Endothelial cell of umbilical vein (primary cell): ENCODE measurements at regions not wholly inside any gene's neighbourhood (a gene's known extent, or its start where the extent isn't known, plus 50 kb on each side); places are given as distances from the start of the nearest gene placed in this dataset.

Experiments used
- EZH2 ChIP-seq: IDR thresholded peaks from 2 replicates; pipeline ENCODE4 v1.6.1; 2012; ENCODE audit warnings: borderline replicate concordance, low read depth, mild to moderate bottlenecking, moderate library complexity, low read length, inconsistent platforms; ENCODE audit not compliant: severe bottlenecking
- FOS ChIP-seq: IDR thresholded peaks from 2 replicates; pipeline ENCODE4 v1.6.1; 2011; ENCODE audit warnings: mild to moderate bottlenecking, low read length, moderate library complexity, borderline replicate concordance; ENCODE audit not compliant: insufficient read depth
- JUN ChIP-seq: IDR thresholded peaks from 2 replicates; pipeline ENCODE4 v1.6.1; 2011; ENCODE audit warnings: borderline replicate concordance, low read depth; ENCODE audit not compliant: insufficient read length, insufficient read depth
- MYC ChIP-seq: IDR thresholded peaks from one replicate; pipeline ENCODE4 v1.6.1; 2011; ENCODE audit warnings: mild to moderate bottlenecking, low read depth, low read length
- POLR2A ChIP-seq: IDR thresholded peaks from 2 replicates; pipeline ENCODE4 v1.6.1; 2012; ENCODE audit warnings: low read depth, mild to moderate bottlenecking, control low read depth, low read length
- POLR2AphosphoS5 ChIP-seq: IDR thresholded peaks from 2 replicates; pipeline ENCODE4 v1.6.1; 2012; ENCODE audit warnings: low read depth, mild to moderate bottlenecking, control low read depth, low read length, moderate library complexity; ENCODE audit not compliant: insufficient read depth
- TF ChIP-seq, protein P1 (sequence below), 2 donors: IDR thresholded peaks; 1 replicate in 1 of 2; 2 replicates in 1 of 2; pipeline ENCODE4 v1.5.1; 2011; ENCODE audit warnings: low read length in 2 of 2, mild to moderate bottlenecking in 2 of 2, moderate library complexity in 2 of 2, control low read depth in 1 of 2, inconsistent platforms in 1 of 2, low read depth in 1 of 2; ENCODE audit not compliant: insufficient read depth in 1 of 2; ENCODE audit errors: extremely low read depth in 1 of 2
- TF ChIP-seq, protein P2 (sequence below): IDR thresholded peaks from 2 replicates; pipeline ENCODE4 v1.6.1; 2011; ENCODE audit not compliant: insufficient read depth, insufficient read length

DNA sequence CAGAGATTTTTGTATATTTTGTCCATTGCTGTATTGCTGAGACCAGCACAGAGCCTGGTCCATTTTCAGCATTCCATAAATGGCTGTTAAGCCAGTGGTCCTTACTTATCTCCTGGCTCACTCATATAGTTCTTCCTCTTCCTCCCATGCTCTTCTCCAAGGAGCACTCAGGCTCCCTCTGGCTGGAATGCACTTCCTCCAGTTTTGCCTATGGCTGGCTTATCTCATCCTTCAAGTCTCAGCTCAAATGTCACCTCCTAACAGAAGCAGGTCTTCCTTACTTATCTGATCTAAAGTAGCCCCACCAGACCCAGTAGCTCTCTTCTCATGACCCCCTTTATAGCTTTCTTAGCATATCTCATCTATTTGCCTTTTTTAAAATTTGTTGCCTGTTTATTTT lies 146.9 kb downstream of the SLC30A10 start:
- TF ChIP-seq, protein P1, sequence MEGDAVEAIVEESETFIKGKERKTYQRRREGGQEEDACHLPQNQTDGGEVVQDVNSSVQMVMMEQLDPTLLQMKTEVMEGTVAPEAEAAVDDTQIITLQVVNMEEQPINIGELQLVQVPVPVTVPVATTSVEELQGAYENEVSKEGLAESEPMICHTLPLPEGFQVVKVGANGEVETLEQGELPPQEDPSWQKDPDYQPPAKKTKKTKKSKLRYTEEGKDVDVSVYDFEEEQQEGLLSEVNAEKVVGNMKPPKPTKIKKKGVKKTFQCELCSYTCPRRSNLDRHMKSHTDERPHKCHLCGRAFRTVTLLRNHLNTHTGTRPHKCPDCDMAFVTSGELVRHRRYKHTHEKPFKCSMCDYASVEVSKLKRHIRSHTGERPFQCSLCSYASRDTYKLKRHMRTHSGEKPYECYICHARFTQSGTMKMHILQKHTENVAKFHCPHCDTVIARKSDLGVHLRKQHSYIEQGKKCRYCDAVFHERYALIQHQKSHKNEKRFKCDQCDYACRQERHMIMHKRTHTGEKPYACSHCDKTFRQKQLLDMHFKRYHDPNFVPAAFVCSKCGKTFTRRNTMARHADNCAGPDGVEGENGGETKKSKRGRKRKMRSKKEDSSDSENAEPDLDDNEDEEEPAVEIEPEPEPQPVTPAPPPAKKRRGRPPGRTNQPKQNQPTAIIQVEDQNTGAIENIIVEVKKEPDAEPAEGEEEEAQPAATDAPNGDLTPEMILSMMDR (IDR thresholded peaks at IDR 0.05; ENCODE audit: extremely low read depth in 1 of 2, insufficient read depth in 1 of 2, low read depth in 1 of 2, low read length in 2 of 2) = no peak
- TF ChIP-seq POLR2AphosphoS5 (no peak), POLR2A (no peak), EZH2 (no peak), FOS (no peak), JUN (no peak), MYC (no peak)
- TF ChIP-seq, protein P2, sequence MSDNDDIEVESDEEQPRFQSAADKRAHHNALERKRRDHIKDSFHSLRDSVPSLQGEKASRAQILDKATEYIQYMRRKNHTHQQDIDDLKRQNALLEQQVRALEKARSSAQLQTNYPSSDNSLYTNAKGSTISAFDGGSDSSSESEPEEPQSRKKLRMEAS = no peak
